GM03348 (cell line): ENCODE measurements at regions not wholly inside any gene's neighbourhood (a gene's known extent, or its start where the extent isn't known, plus 50 kb on each side); places are given as distances from the start of the nearest gene placed in this dataset.
A peak's percentile ranks its signal among the peaks of the same experiment; 100 is the strongest.
"Not testable (repeated sequence)": the region's sequence is repeated elsewhere in the genome, so short reads cannot be mapped to it uniquely, and the experiment has no call there.

Experiments
- DNase-seq: peaks from one replicate; pipeline ENCODE4 v3.0.0; 2012; ENCODE audit warnings: low spot score

DNA sequence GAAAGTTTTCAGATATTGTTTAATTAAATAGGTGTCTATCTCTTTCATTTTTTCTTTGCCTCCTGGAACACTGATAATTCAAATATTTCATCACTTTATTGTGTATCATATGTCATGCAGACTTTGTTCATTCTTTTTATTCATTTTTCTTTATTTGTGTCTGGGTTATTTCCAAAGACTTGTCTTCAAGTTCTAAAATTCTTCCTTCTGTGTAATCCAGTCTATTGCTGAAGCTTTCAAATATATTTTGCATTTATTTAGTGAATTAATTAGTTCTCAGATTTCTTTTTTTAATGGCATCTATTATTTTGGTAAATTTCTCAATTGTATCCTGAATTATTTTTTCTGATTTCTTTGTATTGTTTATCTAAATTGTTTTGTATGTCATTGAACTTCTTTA, 70.1 kb downstream of the ZNF330 start:
- no peak for DNase-seq

DNA sequence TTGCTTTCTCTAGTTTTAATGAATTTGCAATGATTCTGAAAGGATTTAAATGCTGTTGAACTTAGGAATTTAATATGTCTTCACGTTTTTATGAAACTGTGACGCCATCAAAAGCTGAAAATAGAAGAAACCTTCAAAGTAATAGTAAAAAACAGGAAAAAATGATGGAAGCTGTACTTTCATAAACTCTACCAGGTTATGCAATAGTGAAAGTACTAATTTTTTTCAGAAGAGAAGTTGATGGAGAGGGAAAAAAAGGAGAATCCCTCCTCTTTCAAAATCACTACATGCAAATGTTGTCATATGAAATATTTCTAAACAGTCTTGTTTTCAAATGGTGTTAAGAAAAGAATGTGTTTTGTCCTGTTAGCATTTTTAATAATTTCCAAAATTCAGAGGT, 73.6 kb downstream of the ZNF330 start:
- no peak for DNase-seq

DNA sequence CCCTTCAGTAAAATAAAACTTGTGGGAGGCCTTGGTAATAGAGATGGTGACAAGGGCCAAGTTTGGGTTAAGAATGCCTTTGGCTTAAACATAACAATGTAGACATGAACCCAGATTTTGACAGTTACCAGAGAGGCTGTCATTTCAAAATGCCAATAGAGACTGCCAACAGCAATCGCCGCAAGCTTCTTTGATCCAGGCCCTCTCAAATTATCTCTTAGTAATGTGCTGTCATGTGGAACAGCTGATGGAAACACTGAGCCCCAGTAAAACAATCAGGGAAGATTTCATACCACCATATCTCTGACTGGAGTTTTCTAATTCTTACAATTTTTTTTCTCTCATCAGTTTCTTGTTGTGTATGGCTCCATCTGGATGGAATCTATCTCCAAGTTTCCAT, 80.5 kb downstream of the ZNF330 start:
- no peak for DNase-seq

DNA sequence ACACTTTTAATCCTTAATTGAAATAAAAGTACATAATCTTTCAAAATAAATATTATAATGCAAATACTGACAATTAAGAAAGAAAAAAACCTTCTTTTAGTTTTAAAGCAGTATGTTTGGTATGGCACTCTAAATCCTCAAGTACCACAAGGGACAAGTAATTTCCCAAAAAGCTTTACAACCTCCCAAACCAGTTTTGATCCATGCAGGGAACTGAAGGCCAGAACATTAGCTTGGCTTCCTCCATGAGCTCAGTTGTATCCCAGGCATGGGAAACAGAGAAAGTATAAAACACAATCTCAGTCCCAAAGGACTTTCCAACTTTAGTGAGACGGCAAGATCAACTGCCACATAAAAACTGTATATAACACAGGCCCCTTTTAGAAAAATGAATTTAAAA, 82.2 kb downstream of the ZNF330 start:
- no peak for DNase-seq

DNA sequence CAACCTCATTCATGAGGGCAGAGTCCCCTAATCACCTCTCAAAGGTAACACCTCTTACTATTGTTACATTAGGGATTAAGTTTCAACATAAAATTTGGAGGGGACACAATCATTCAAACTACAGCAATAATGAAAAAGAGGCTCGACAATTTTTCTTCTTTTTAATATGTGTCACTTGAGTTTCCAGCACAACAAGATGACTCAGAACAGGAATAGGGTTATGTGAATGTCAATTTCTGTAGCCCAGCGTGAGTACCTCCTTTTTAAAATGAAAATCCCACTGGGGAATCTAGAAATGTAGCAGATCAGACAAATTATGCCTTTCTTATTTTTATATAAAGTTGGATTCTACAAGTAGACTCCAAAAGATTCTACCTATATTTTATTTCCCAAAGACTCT, 83.7 kb downstream of the ZNF330 start:
- DNase-seq, result no peak

DNA sequence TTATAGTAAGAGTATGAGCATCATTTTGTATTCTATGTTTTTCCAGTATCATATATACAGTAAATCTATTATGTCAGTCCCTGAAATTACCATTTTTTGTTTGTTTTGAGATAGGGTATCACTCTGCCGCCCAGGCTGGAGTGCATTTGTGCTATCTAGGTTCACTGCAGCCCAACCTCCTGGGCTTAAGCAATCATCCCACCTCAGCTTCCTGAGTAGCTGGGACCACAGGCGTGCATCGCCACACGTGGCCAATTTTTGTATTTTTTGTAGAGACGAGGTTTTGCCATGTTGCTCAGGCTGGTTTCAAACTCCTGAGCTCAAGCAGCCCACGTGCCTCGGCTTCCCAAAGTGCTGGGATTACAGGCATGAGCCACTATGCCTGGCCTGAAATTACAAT, 85.6 kb downstream of the ZNF330 start:
- DNase-seq, result no peak

DNA sequence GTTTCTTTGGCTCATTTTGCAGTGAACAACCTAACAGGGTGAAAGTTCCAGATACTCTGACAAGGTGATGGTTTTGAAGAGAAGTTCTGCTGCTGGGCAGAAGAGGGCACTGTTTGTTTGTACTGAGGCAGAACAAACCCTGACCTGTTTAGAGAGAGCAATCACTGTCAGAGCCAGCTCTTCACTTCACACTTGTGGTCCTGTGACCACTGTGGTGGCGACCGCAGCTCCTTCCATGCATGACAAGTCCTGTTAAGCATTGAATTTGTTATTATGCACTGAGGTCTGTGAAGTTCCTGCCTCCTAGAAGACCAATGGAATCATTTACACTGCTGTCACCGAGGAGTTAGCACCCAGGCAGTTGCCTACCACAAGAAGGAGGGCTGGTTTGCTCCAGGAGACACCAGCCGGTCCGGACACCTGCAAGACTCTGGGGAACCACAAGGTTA, 86.6 kb downstream of the ZNF330 start:
- peak; percentile 82 for DNase-seq

DNA sequence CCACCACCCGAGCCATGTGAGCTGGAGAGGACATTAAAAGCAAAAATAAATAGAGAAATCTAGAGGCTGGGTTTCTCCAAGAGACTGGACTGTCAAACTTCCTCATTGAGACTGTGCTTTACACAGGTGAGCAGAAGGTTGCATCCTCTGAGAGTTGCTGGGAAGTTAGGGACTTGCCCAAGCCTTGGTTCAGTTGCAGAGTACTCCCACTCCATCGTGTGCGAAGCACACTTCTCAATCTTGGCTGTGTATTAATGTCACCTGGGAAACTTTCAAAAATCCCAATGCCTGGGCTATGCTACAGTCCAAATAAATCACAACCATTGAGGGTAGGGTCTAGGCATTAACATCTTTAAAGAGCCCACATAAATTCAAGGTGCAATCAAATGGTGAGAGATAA, 89.2 kb downstream of the ZNF330 start:
- no peak for DNase-seq

DNA sequence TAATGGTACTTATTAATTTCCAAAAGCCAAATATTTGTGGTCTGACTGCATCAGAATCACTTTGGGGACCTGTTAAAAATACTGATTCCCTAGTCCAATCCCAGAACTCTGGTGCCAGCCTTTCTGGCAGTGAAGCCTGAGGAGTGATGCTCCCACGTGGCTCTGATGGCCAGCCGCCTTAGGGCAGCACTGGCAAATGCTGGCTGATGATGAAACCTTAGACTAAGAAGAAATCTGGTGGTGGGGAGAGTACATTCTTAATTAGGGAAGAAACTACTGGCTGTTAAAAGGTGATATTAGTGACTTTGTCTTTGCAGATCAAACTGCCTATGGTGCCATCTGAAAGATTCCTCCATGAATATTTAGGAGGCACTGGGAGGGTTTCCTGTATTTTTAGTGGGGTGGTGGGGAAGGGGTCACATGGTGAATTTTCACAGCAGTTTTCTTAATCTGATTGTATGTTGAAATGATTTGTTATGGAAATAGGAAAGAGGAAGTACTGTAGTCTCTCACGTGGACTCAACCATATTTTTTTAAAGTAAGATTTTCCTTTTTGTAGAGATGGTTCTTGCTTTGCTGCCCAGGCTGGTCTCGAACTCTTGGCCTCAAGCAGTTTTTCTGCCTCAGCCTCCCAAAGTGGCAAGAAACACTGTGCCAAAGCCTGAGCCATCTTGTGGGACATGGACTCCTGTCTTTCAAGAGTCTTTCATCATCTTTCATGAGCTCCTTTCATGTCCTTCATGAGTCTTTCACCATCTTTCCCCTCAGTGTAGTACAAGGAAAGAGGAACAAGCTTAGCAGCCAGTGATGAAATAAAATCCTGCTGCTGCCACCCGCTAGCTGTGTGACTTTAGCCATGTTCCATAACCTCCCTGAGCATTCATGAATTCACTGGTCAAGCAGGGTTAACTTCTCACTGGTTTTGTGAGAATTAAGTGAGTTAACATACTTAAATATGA, 90.8 kb downstream of the ZNF330 start:
- no peak for DNase-seq

DNA sequence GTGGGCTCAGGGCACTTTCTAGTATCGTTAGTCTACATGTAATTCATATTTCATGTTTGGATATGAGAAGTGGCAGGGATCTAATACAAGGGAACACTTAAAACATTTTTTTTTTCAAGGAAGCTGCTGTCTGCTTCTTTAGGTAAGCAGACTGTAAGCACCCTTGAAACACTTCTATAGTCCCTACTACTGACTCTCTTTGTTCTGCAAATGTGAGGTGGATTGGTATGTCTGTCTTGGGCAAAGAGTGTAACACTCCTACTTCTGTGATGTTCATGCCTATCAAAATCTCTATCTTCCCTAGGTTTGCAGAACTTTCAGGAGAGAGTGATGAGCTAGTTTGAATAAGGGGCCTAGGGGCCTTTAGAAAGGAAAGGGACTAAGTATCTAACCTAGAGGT, 93.9 kb downstream of the ZNF330 start:
- no peak for DNase-seq

DNA sequence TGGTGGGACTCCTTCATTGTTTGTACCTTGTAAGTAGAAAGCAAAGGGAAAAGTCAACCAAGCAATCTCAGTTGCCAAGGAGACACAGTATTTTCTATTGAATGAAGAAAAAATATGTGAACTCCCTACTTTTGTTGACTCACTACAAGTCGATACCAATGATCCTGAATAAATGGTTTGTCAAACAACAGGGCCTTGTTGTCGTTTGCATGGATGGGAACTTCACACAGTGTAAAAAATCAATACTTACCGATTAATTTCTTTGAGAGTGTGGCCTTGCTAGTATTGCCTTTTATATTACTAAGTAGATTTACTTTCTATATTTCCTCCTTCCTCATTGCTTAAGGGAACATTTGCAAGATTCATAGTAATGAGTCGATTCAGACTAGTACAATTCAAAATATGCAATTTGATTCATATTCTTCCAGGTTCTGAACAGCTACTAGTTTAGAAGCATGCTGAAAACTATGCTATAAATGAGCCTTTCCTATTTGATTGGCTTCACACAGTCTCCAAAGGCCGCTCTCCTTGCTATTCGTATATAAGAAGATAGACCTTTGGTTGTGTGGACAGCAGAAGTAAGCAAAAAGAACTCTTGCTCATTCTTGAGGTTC, 108.0 kb downstream of the ZNF330 start:
- no peak for DNase-seq

DNA sequence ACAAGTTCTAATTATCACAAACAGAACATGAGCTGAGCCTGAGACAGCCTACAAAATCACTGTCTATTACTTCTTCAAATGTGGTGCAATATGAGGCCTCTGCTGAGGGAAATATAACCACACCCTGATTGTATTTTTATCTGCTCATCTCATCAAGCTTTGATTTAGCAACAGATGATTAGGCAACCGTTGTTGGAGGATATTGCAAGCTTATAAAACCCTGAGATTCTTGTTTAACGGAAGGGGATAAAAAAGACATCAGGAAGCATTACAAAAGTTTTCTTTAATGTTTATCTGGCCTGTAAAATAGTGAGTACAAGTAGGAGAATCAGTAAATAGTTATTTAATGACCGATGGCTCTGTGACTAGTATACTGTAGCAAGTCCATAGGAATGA, 108.5 kb downstream of the ZNF330 start:
- DNase-seq, result peak; percentile 61

DNA sequence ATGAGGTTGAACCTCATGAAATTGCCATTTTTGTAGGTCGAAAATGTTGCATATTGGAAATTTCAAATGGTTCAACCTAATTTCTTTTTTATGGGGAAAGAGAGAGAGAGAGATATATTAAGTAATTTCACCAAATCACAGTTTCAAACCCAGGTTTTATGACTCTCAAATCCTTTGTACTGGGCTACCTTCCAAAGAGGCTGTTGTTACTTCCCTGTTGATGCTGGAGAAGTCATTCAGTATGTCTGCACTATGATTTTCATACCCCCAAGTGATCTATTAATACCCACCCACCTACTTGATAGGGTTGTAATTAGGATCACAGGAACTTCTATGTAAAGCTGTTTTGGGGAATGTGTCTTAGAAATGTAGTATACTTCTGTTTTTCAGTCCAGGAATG, 109.9 kb downstream of the ZNF330 start:
- no peak for DNase-seq

DNA sequence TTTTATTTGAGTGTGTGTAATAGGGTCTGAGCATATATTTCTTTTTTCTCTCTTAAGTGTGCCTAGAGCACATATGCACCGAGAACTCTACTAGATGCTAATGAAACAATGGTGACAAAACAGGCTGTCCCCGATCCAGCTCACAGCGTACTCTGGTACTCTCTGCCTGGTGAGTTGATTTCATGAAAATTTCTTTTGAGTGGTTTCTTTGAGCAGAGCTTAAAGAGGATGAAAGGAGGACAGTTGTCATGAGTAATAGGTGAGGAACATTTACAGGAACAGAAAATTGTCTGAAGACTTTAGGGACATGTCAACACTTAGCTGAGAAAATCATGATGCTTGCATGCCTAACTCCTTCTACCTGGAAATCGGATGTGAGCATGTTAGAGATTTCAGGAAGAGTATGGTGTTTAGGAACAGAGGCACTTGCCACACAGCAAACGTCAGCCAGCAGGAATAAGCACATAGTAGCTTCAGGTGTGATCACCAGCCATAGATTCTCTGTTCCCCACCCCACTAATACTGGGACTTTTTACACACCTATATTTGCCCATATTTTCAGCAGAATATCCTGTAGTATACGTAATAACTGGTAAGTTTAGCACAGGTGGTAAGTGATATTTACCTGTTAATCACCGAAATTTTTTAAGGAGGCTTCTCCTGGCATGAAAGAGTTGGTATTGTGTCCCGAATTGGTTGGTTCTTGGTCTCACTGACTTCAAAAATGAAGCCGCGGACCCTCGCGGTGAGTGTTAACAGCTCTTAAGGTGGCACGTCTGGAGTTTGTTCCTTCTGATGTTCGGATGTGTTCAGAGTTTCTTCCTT, 111.1 kb downstream of the ZNF330 start:
- DNase-seq, result no peak

DNA sequence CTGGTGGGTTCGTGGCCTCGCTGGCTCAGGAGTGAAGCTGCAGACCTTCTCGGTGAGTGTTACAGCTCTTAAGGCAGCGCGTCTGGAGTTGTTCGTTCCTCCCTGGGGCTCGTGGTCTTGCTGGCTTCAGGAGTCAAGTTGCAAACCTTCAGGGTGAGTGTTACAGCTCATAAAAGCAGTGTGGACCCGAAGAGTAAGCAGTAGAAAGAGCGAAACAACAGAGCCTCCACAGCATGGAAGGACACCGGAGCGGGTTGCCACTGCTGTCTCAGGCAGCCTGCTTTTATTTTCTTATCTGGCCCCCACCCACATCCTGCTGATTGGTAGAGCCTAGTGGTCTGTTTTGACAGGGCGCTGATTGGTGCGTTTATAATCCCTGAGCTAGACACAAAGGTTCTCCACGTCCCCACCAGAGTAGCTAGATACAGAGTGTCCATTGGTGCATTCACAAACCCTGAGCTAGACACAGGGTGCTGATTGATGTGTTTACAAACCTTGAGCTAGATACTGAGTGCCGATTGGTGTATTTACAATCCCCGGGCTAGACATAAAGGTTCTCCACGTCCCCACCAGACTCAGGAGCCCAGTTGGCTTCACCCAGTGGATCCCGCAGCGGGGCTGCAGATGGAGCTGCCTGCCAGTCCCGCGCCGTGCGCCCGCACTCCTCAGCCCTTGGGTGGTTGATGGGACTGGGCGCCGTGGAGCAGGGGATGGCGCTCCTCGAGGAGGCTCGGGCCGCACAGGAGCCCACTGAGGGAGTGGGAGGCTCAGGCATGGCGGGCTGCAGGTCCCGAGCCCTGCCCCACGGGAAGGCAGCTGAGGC, 111.9 kb downstream of the ZNF330 start:
- not testable (repeated sequence) for DNase-seq

DNA sequence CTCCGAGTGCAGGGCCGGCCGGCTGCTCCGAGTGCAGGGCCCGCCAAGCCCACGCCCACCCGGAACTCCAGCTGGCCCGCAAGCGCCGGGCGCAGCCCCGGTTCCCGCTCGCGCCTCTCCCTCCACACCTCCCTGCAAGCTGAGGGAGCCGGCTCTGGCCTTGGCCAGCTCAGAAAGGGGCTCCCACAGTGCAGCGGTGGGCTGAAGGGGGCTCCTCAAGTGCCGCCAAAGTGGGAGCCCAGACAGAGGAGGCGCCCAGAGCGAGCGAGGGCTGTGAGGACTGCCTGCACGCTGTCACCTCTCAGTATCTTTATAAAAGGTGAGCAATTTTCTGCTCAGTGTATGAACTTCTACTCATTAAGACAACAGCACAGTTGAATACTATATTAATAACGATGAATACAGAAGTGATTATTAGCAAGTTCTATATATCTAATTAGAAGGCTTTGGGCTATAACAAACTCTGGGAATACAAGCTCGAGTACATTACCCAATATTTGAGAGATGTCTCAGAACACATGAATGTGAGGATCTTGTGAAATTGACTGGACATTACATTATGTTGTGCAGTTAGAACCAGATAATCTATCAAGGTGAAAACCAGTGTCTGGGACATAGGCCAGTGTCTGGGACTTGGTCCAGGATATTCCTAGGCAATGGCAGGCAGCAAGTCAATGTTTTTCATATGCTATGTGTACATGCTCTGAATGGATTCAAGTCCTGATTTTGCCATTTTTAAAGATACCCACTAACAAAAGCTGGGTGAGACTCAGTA, 112.9 kb downstream of the ZNF330 start:
- peak; percentile 70 for DNase-seq

DNA sequence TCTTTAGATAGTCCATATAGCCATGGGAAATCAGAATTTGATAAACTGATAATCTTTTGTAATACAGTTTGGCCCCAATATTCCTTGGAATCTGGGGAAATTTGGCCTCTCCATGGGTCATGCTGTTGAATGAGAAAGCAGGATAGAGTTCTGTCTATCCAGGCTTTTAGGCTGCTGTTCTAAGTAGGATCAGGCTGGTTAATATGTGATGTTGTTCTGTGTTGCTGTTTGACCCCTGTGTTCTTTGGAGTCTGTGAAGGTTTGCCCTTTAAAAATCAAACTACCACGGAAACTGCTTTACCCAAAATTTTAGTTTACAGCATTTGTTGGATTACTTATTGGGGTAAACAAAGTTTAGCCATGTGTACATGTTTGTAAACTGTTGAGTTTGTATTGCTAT, 114.5 kb downstream of the ZNF330 start:
- no peak for DNase-seq

DNA sequence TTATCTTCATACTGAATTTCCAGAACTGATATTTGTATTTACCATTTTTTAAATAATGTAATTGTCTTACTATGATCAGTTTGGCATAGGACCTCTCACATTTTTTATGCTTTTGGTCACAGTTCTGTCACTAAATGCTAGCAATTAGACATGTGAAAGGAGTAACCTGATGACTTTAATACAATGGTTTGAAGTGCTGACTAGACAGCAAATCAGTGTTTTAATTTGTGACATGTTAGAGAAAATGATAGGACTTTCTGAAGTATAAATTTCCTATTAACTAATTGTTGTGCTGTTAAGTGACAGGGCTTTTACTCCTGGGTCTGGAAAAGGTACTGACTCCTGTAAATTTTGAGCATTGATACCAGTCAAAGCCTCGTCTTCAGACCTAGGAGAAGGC, 117.5 kb downstream of the ZNF330 start:
- DNase-seq, result no peak

DNA sequence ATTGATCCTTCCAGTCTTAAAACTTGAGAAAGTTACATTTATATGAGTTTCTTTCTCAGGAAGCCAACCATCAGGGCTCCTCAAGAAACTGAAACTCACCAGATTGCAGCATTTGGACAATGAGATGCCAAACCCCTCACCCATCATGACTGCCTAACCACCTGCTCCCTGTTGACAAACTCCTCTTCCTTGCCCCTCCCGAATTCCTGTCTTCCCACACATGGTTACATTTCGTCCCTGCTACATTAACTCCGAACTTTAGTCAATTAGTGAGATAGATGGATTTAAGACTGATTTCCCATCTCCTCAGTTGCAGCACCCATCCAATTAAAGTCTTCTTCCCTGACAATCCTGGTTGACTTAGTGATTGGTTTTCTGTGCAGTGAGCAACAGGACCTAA, 118.7 kb downstream of the ZNF330 start:
- no peak for DNase-seq

DNA sequence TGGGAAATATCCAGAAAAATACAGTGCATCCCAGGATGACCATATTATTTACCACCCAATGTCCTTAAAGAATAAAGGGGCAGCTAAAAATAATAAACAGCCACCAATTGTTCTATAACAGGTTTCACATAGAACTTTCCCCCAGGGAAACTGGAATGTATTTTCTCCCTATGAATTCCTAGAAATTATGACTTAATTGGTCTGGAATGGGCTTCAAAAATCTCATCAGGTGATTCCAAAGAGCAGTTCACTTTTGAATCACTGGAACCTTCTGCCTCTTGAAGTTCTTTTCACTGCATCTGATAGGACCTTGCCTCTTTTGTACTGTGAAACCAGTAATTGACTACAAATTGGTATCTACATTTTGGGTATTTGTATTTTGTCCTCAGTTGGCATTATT, 119.3 kb downstream of the ZNF330 start:
- no peak for DNase-seq

DNA sequence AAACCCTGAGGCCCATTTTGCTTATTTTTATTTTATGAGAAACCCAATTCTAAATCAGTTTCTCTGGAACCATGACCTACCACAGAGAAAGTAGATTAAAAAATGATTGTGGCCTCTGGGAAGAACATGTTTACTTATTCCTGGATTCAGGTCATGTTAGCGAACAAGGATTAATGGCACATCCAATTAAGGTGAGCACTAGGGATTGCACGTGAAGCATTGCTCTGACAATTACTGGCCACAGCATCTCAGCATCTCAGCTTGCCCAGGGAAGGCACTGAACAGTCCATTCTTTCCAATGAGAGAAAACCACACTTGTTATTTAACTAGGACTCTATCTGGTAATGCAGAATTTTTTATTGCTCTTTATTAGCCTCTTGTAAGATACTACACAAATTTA, 119.8 kb downstream of the ZNF330 start:
- no peak for DNase-seq
